ENCODE measurements at regions not wholly inside any gene's neighbourhood (a gene's known extent, or its start where the extent isn't known, plus 50 kb on each side); places are given as distances from the start of the nearest gene placed in this dataset.

DNA sequence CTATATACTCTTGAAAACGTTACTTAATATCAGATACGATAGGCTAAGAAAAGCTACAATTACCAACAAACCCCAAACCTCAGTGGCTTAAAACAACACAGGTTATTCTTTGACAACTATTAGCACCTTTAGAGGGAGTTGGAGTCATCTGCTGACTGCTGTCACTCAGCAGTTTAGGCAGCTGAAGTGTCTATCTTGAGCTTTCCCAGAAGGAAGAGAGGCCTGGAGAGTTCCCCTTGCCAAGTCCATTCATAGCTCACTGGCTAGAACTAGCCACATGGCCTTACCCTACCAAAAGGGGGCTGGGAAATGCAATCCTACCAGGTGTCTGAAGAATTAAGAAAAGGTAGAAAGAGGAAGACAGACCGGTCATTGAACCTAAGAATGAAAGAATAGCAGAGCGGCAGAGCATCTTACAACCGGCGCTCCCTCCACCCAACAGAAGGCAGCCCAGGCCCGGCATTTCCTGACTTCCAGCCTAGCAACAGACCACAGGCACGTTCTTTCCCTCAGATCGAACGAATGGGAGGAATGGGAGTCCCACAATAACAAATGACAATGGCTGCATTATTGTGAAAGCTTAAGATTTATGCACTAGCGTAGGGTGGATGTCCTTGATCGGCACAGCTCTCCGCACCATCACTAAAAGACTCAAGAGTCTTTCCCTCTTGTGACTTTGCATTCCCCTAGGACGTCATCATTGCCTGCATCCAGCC is 211.2 kb upstream of the CTAGE1 start:
- no peak for DNase-seq

- DNase-seq = no peak
These were observed 213.3 kb upstream of the CTAGE1 start for GRCh38 chr18:22630980-22631379.

DNA sequence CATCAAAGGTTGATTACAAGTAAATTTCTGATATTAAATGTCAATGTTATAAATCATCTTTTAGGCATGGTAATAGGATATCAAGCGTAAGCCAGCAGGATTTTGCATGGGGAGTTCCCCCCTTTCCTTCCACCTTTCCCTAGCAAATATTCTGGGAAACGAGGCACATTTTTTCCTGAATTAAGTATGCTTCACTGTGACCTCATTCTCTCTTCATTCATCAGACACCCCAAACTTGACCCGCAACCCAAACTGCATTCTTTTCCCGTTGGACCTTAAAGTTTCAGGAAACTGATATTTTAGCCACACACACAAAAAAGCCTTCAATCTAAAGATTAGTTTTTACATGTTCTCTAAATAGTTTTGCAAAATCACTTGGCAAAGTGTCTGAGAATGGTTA is 214.5 kb upstream of the CTAGE1 start:
- DNase-seq = no peak

- no peak for DNase-seq
These were observed 216.7 kb upstream of the CTAGE1 start for GRCh38 chr18:22634464-22634863.

DNA sequence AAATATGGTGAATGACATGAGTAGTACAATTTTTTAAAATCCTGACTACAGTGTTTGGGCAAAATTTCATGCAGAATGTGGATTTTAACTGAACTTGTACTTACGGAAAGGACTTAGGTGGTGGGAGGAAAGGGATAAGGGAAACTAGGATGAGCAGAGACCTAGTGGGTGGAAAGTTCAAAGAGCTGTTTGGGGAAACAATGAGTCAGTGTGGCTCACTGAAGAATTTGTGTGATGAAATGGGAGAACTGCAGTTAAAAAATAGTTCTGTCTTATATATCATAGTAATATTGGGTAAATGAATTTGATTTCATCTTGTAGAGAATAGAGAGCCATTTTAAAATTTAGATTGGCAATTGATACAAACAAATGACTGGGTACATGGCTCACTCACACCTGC is 220.1 kb upstream of the CTAGE1 start:
- DNase-seq = no peak

- no peak for DNase-seq
These were observed 221.3 kb upstream of the CTAGE1 start for GRCh38 chr18:22639026-22639463.

DNA sequence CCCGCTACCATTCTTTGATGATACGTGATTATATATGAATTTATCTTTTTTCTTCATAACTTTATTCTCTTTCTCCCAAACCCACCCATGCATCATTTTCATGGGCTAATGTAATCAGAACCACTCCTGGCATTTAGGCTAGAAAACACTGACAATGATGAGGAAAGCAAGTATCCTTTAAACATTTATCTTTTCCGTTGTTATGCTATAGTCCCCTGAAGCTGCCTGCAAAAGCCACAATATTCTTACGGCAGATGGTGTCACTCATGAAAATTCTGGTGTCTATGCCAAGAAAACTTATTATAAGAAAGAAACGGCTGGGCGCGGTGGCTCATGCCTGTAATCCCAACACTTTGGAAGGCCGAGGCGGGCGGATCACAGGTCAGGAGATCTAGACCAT is 221.8 kb upstream of the CTAGE1 start:
- DNase-seq = no peak

- no peak for DNase-seq
These were observed 222.6 kb upstream of the CTAGE1 start for GRCh38 chr18:22640281-22640842.

DNA sequence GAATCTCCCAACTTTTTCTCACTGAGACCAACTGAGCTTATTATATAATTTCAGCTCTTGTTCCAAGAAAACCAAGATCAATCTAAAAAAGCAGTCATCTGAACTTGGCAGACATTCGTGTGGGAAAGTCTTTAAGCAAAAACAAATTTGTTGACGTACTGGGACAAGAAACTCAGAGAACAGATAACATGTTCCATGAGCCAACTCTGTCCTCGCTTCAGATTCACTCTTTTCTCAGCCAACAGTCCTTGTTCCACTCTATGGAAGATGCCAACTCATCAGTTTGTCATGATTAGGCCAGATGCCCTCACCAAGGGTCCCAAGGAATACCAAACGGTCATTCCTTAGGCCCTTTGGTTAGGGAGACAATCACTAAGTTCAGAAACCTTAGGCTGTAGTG is 224.2 kb upstream of the CTAGE1 start:
- DNase-seq = no peak

GRCh38 chr18:22643731-22644130 is 226.0 kb upstream of the CTAGE1 start:
- DNase-seq = no peak

GRCh38 chr18:22650247-22650646 is 232.5 kb upstream of the CTAGE1 start:
- no peak for DNase-seq

DNA sequence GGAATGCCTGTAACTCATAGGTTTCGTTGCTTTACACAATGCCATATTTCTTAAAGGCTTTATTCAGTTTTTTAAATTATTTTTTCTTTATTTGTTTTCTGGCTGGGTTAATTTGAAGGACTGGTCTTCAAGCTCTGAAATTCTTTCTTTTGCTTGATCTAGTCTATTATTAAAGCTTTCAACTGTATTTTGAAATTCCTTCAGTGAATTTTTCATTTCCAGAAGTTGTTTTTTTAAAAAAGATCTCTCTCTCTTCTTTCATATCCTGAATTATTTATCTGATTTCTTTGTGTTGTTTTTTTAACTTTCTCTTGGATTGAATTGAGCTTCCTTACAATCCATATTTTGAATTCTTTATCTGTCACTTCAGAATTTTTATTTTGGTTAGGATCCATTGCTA is 239.9 kb upstream of the CTAGE1 start:
- DNase-seq = no peak

DNA sequence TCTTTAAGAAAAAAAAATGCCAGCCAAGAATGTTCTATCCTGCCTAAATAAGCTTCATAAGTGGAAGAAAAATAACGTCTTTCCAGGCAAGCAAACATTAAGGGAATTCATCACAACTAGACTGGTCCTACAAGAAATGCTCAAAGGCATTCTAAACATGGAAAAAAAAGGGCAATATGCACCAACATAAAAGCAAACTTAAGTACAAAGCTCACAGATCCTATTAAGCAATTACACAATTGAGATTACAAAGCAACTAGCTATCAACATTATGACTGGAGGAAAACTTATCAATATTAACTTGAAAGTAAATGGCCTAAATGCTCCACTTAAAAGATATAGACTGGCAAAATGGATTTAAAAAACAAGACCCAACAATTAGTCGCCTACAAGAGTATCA is 240.6 kb upstream of the CTAGE1 start:
- DNase-seq = no peak

DNA sequence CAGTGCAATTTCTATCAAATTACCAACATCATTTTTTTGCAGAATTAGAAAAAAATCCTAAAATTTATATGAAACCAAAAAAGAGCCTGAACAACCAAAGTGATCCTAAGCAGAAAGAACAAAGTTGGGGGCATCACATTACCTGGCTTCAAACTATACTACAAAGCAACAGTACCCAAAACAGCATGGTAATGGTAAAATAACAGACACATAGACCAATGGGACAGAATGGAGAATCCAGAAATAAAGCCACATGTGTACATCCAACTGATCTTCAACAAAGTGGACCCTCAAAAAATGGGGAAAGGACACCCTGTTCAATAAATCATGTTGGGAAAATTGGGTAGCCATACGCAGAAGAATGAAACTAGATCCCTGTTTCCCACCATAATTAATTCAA is 245.7 kb upstream of the CTAGE1 start:
- no peak for DNase-seq

DNA sequence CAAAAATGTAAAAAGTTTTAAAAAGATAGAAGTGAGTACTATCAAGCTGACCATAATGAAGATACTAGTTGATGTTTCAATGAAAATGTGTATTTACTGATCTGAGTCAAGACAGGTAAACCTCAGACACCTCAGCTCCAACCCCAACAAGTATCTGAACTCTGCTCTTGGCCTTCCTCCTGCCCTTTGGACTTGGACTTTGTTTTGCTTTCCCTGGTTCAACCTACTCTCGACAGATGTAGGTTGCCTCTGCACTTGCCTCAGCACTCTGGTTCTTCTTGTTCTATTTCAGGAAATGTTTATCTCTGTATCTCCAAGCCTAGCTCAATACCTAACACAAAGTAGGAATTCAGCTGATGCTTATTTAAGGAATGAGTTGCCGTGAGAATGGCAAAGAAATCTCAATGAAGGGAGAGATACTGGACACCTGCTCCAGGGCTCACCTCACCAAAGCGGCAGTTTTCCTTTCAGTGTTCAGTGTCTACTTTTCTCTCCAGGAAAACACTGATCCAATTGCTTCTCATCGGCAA is 248.8 kb upstream of the CTAGE1 start:
- DNase-seq = no peak

GRCh38 chr18:22667156-22667555 is 249.4 kb upstream of the CTAGE1 start:
- no peak for DNase-seq

DNA sequence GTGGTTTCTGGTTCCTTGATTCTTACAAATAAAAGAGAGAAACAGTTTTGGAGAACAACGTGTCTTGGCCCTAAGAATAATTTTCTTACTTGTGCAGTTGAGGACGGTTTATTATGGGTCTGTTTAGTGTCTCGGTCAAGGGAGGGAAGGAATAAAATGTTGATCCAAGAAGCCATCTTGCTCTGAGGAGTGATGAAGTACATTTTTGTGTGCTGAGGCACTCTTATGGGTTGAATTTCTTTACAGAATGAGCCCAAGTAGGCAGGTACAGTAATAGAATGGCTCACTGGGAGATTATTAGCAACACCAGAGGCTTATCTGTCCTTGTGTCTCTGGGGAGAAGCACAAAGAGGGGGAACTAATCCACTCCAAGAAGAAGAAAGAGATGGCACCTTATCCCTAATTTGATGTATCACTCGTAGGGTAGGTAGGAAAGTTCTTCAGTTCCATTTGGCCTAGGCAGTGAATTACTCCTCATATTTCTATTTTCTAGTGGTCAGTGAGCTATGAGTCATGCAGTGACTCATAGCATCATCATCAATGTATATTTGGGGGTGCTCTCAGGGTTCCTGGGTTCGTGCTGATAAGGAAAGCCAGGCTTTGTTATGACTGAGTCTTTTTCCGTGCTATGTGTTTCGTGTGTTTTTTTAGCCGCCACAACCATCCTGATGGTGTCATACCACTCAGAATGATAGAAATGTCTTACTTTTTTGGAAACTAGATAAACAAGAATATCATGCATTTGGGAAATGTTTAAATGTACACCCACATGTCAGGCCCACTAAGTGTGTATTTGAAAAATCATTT is 250.1 kb upstream of the CTAGE1 start:
- no peak for DNase-seq

DNA sequence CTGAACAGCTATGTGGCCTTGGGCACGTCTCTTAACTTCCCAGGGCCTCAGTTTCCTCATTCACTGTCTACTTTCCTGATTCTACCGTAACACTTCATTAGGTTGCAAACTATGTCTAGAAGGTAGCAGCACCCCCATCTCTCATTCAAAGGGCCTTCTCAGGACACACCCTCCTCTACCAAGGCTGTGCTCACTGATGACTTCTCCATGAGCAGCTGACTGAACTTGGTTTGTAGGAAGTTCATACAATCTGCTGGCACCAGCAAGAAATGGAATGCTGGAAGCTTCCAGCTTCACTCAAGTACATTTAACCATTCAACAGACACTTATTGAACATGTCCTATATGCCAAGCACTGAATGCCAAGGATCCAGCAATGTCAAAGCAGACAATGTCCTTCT is 250.8 kb upstream of the CTAGE1 start:
- no peak for DNase-seq

- DNase-seq = no peak
These were observed 253.2 kb upstream of the CTAGE1 start for GRCh38 chr18:22670914-22671313.

DNA sequence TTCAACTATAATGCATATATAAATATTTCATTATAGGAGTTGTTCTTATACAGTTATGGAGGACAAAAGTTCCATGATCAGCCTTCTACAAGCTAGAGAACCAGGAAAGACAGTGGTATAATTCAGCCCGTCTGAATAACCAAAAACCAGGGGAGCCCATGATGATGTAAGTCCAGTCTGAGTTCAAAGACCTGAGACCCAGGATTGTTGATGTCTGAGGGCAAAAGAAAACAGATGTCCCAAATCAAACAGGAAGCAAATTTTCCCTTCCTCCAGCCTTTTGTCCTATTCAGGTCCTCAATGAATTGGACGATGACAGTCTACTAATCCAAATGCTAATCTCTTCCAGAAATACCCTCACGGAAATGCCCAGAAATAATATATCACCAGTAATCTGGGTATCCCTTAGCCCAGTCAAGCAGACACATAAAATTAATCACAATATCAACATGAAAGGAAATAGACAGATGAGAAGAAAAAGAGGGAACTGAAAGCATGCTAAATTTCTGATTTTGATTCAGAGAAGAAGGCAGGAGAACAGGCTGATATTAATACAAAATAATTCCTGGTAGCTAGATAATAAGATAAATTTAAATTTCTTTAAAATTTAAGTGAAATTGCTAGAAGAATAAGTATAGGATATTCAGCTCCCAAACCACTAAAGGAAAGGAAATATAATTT is 255.6 kb upstream of the CTAGE1 start:
- DNase-seq = no peak

DNA sequence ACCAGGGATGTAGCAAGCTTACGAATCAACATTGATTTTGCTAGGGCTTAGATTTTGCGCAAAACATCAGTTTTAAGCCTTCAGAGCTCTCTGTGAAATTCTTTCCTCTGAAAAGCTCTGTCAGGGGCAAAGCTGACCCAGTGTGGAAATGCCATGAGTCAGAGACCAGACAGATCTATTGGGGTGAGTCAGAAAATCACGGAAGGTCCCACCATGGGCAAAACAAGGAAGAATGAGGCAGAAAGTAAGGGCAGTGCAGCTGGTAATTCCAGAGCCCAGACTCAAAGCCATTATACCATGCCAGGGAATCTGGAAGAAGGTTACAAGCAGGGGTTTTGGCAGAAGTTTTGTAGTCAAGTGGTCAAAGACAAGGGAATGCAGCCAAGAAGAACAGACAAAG is 256.6 kb upstream of the CTAGE1 start:
- DNase-seq = no peak

DNA sequence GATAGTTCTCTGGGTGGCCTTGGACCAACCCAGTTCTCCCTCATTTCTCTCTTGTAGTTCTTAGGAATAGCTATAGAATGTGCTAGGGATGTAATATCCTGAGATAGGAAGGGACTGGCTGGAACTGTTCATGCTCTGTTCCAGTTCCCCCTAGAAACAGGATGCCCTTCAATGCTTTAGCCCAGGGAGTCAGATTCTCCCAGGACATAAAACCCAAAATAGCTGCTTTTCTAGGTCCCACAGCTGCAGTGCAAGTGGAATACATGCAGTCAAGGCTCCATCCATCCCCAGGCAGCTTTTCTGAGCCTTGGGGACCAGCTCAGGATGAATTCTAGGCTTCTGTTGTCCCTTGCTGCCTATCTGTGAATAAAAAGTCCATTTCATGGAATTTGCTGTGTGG is 257.3 kb upstream of the CTAGE1 start:
- DNase-seq = no peak

- no peak for DNase-seq
These were observed 256.7 kb upstream of the RBBP8 start for GRCh38 chr18:22676423-22676822.
